ENCODE measurements at regions not wholly inside any gene's neighbourhood (a gene's known extent, or its start where the extent isn't known, plus 50 kb on each side); places are given as distances from the start of the nearest gene placed in this dataset.

DNA sequence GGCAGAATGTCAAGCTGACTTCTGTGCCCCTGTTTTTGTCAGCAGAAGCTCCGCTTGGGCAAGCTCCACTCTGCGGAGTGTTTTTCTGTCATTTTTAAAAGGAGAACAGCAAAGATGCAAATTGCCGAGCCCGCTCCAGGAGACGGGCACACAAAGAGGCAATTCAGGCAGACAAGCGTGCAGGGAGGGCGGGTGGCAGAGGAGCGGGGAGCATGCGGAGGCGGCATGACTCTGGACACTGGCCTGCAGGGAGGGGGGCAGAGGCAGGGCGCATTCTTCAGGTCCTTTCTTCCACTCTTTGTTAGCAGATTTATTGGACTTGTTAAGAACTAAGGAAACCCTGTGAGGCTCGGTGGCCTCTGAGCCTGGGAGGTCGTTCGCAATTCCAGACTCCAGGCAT, 187.3 kb upstream of the RMST start:
- no peak for TF ChIP-seq GLIS3 (CRISPR knock-in tag; IDR thresholded peaks at IDR 0.05)
- no peak for TF ChIP-seq ARNTL (CRISPR knock-in tag; IDR thresholded peaks at IDR 0.05; ENCODE audit: borderline replicate concordance, low read depth)
- no peak for TF ChIP-seq ZFP3 (CRISPR knock-in tag; IDR thresholded peaks at IDR 0.05)
- TF ChIP-seq, protein P1, sequence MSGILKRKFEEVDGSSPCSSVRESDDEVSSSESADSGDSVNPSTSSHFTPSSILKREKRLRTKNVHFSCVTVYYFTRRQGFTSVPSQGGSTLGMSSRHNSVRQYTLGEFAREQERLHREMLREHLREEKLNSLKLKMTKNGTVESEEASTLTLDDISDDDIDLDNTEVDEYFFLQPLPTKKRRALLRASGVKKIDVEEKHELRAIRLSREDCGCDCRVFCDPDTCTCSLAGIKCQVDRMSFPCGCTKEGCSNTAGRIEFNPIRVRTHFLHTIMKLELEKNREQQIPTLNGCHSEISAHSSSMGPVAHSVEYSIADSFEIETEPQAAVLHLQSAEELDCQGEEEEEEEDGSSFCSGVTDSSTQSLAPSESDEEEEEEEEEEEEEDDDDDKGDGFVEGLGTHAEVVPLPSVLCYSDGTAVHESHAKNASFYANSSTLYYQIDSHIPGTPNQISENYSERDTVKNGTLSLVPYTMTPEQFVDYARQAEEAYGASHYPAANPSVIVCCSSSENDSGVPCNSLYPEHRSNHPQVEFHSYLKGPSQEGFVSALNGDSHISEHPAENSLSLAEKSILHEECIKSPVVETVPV (CRISPR knock-in tag; IDR thresholded peaks at IDR 0.05): no peak
- TF ChIP-seq, protein P2, sequence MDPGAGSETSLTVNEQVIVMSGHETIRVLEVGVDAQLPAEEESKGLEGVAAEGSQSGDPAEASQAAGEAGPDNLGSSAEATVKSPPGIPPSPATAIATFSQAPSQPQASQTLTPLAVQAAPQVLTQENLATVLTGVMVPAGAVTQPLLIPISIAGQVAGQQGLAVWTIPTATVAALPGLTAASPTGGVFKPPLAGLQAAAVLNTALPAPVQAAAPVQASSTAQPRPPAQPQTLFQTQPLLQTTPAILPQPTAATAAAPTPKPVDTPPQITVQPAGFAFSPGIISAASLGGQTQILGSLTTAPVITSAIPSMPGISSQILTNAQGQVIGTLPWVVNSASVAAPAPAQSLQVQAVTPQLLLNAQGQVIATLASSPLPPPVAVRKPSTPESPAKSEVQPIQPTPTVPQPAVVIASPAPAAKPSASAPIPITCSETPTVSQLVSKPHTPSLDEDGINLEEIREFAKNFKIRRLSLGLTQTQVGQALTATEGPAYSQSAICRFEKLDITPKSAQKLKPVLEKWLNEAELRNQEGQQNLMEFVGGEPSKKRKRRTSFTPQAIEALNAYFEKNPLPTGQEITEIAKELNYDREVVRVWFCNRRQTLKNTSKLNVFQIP (CRISPR knock-in tag; IDR thresholded peaks at IDR 0.05; ENCODE audit: borderline replicate concordance, low read depth): no peak
- no peak for TF ChIP-seq ESRRG (CRISPR knock-in tag; IDR thresholded peaks at IDR 0.05)
- no peak for TF ChIP-seq TCF4 (CRISPR knock-in tag; IDR thresholded peaks at IDR 0.05; ENCODE audit: borderline replicate concordance)
- no peak for TF ChIP-seq ZNF8 (CRISPR knock-in tag; IDR thresholded peaks at IDR 0.05)
- no peak for TF ChIP-seq OSR1 (CRISPR knock-in tag; IDR thresholded peaks at IDR 0.05)
- TF ChIP-seq ZC3H10 (CRISPR knock-in tag; IDR thresholded peaks at IDR 0.05): no peak
- TF ChIP-seq, protein P3, sequence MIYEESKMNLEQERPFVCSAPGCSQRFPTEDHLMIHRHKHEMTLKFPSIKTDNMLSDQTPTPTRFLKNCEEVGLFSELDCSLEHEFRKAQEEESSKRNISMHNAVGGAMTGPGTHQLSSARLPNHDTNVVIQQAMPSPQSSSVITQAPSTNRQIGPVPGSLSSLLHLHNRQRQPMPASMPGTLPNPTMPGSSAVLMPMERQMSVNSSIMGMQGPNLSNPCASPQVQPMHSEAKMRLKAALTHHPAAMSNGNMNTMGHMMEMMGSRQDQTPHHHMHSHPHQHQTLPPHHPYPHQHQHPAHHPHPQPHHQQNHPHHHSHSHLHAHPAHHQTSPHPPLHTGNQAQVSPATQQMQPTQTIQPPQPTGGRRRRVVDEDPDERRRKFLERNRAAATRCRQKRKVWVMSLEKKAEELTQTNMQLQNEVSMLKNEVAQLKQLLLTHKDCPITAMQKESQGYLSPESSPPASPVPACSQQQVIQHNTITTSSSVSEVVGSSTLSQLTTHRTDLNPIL (CRISPR knock-in tag; IDR thresholded peaks at IDR 0.05; ENCODE audit: low read depth): no peak
- TF ChIP-seq ISL1 (CRISPR knock-in tag; IDR thresholded peaks at IDR 0.05): no peak
- TF ChIP-seq PPARA (CRISPR knock-in tag; IDR thresholded peaks at IDR 0.05; ENCODE audit: borderline replicate concordance): no peak
- TF ChIP-seq BACH2 (CRISPR knock-in tag; IDR thresholded peaks at IDR 0.05; ENCODE audit: borderline replicate concordance): no peak
- TF ChIP-seq RARB (CRISPR knock-in tag; IDR thresholded peaks at IDR 0.05): no peak
- TF ChIP-seq CSDC2 (CRISPR knock-in tag; IDR thresholded peaks at IDR 0.05): no peak
- no peak for TF ChIP-seq TOX (CRISPR knock-in tag; IDR thresholded peaks at IDR 0.05; ENCODE audit: borderline replicate concordance)
- TF ChIP-seq, protein P4, sequence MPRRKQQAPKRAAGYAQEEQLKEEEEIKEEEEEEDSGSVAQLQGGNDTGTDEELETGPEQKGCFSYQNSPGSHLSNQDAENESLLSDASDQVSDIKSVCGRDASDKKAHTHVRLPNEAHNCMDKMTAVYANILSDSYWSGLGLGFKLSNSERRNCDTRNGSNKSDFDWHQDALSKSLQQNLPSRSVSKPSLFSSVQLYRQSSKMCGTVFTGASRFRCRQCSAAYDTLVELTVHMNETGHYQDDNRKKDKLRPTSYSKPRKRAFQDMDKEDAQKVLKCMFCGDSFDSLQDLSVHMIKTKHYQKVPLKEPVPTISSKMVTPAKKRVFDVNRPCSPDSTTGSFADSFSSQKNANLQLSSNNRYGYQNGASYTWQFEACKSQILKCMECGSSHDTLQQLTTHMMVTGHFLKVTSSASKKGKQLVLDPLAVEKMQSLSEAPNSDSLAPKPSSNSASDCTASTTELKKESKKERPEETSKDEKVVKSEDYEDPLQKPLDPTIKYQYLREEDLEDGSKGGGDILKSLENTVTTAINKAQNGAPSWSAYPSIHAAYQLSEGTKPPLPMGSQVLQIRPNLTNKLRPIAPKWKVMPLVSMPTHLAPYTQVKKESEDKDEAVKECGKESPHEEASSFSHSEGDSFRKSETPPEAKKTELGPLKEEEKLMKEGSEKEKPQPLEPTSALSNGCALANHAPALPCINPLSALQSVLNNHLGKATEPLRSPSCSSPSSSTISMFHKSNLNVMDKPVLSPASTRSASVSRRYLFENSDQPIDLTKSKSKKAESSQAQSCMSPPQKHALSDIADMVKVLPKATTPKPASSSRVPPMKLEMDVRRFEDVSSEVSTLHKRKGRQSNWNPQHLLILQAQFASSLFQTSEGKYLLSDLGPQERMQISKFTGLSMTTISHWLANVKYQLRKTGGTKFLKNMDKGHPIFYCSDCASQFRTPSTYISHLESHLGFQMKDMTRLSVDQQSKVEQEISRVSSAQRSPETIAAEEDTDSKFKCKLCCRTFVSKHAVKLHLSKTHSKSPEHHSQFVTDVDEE (CRISPR knock-in tag; IDR thresholded peaks at IDR 0.05): no peak
- TF ChIP-seq ZNF70 (CRISPR knock-in tag; IDR thresholded peaks at IDR 0.05): no peak
- ATAC-seq: no peak

DNA sequence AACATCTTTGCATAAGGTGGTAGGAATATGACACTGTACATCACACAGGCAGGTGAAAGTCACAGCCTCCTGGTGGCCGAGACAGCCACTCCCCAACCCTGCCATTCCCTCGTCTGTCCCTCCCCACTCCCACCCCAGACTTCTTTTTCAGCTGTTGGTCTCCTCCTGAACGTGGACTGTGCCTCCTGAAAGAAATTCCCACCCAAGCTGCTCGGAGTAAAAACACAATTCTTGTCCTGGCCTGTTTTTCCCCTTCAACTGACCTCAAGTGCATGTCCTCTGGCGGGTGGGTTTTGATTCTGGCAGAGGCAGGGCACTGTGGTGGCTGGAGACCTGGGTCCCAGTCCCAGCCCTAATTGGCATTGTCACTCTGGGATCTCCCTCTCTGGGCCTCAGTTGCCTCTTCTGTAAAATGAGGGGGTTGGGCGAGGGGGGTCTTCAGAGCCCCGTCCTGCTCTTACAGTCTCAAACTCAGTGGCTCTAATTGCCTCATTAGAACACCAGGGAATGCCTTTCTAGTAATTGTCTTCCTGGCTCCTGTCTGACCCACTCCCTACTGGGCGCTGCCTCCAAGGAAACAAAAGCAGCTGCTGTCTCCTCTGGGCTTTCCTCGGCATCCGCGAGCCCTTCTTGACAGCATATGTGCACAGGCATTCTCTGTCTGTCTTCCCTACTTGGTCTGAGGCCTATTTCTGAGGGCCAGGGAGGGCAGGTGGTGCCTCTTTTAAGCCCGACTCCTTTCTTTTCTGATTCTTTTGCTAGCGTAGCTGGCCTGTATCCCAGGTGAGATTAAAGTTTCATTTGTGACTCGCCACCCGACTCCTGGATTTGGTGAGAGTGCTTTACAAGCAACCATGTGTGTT, 186.6 kb upstream of the RMST start:
- no peak for TF ChIP-seq CSDC2 (CRISPR knock-in tag; IDR thresholded peaks at IDR 0.05)
- no peak for TF ChIP-seq ARNTL (CRISPR knock-in tag; IDR thresholded peaks at IDR 0.05; ENCODE audit: borderline replicate concordance, low read depth)
- no peak for TF ChIP-seq ZFP3 (CRISPR knock-in tag; IDR thresholded peaks at IDR 0.05)
- no peak for TF ChIP-seq ZFP30 (CRISPR knock-in tag; IDR thresholded peaks at IDR 0.05)
- ATAC-seq: no peak

DNA sequence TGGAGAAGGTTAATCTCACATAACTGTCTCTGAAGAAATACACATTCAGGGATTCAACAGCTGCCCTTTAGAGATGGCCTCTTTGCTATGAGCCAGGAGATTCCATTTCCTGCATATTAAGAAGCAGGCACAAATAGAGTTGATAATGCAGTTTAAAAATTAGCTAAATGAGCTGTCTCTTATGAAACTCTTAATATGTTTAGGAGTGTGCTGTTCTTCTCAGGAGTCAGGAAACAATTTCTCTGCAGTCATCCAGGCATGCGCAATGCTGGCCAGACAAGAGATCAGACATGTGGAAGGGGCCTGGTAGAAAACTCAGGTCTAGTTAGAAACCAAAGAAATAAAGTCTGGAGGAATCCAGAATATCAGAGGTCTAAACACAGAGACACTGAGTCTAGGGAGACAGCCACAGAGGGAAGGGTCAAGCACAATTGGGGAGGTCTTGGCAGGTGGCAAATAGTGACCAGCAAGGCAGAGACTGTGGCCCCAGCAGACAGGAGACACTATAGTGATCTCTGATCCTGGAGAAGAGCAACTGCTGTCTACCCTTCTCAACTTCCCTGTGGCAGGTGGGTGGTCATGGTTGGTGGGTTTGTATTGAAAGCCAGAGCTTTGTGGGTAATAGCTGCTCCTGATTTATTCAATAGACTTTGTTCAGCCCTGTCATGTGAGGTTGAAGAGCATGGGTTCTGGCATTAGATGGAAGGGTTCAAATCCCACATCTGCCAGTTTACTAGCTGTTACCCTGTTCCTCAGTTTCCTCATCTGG, 185.8 kb upstream of the RMST start:
- TF ChIP-seq PPARA (CRISPR knock-in tag; IDR thresholded peaks at IDR 0.05; ENCODE audit: borderline replicate concordance) (no peak), ZNF565 (CRISPR knock-in tag; conservative IDR thresholded peaks at IDR 0.05; ENCODE audit: low read depth) (no peak), CSDC2 (CRISPR knock-in tag; IDR thresholded peaks at IDR 0.05) (no peak), SNAI2 (CRISPR knock-in tag; IDR thresholded peaks at IDR 0.05) (no peak), ZFP30 (CRISPR knock-in tag; IDR thresholded peaks at IDR 0.05) (no peak), GLIS3 (CRISPR knock-in tag; IDR thresholded peaks at IDR 0.05) (no peak), ESRRG (CRISPR knock-in tag; IDR thresholded peaks at IDR 0.05) (no peak), RARB (CRISPR knock-in tag; IDR thresholded peaks at IDR 0.05) (no peak)
- TF ChIP-seq, protein P2 (CRISPR knock-in tag; IDR thresholded peaks at IDR 0.05; ENCODE audit: borderline replicate concordance, low read depth): no peak

More for the DNA sequence above, 185.8 kb upstream of the RMST start:
- ATAC-seq: no peak

Measured in SK-N-SH treated with all-trans-retinoic acid at 6 μM for 48 hours (cell line).